Naive B cell (primary cell): ENCODE measurements at regions not wholly inside any gene's neighbourhood (a gene's known extent, or its start where the extent isn't known, plus 50 kb on each side); places are given as distances from the start of the nearest gene placed in this dataset.

Source experiments
- ATAC-seq, 2 donors: fragments of 150-1000 bp; cut with Tn5 transposase; 2 replicates each; pipeline ENCODE4 v1.10.0; 2021; ENCODE audit warnings: low read depth in 2 of 2, mild to moderate bottlenecking in 2 of 2, moderate library complexity in 2 of 2
- DNase-seq: peaks from one replicate; pipeline ENCODE4 v3.0.0; 2022
- H3K27ac Mint-ChIP-seq, 6 donors: one replicate each; pipeline ENCODE4 v1.8.0; 2020 to 2022; ENCODE audit warnings: mild to moderate bottlenecking in 6 of 6, mixed read lengths in 6 of 6, moderate library complexity in 5 of 6, inconsistent platforms in 2 of 6
- H3K27me3 Mint-ChIP-seq, 3 donors: one replicate each; pipeline ENCODE4 v1.8.0; 2021 to 2022; ENCODE audit warnings: mixed read lengths in 3 of 3, mild to moderate bottlenecking in 1 of 3
- H3K36me3 Mint-ChIP-seq, 2 donors: one replicate each; pipeline ENCODE4 v1.8.0; 2020 to 2022; ENCODE audit warnings: mixed read lengths in 2 of 2, inconsistent platforms in 1 of 2, mild to moderate bottlenecking in 1 of 2
- H3K4me1 Mint-ChIP-seq, 3 donors: one replicate each; pipeline ENCODE4 v1.8.0; 2020 to 2022; ENCODE audit warnings: mixed read lengths in 3 of 3, inconsistent platforms in 1 of 3, mild to moderate bottlenecking in 1 of 3, moderate library complexity in 1 of 3
- H3K4me3 Mint-ChIP-seq, 8 donors: one replicate each; pipeline ENCODE4 v1.8.0; 2020 to 2022; ENCODE audit warnings: mild to moderate bottlenecking in 8 of 8, mixed read lengths in 8 of 8, moderate library complexity in 8 of 8, inconsistent platforms in 2 of 8
- H3K9me3 Mint-ChIP-seq, 7 donors: one replicate each; pipeline ENCODE4 v1.8.0; 2020 to 2022; ENCODE audit warnings: mixed read lengths in 7 of 7, mild to moderate bottlenecking in 5 of 7, inconsistent platforms in 2 of 7, moderate library complexity in 1 of 7

- no peaks in the 10 kb centered on the region for H3K36me3 Mint-ChIP-seq
- H3K4me1 Mint-ChIP-seq = no peaks in the 10 kb centered on the region
- H3K27ac Mint-ChIP-seq = no peak overlapping the region
Observed at GRCh38 chr20:61056627-61057442, 195.2 kb upstream of the CDH4 start.

GRCh38 chr20:61057443-61058121, 194.5 kb upstream of the CDH4 start:
- no peaks in the 10 kb centered on the region for H3K36me3 Mint-ChIP-seq
- no peaks in the 10 kb centered on the region for H3K4me1 Mint-ChIP-seq
- H3K4me3 Mint-ChIP-seq = no peak overlapping the region

More at GRCh38 chr20:61056627-61057442, 195.2 kb upstream of the CDH4 start:
- DNase-seq (no peak), ATAC-seq (no peak)
- H3K9me3 Mint-ChIP-seq = peaks cover 0 to 8% (median 2%) of the 10 kb centered on the region in 7 donors
- no peaks in the 10 kb centered on the region for H3K27me3 Mint-ChIP-seq
- H3K4me3 Mint-ChIP-seq = no peak overlapping the region

GRCh38 chr20:61061981-61062380, 190.1 kb upstream of the CDH4 start:
- ATAC-seq (no peak), DNase-seq (no peak)
- Mint-ChIP-seq H3K36me3 (no peaks in the 10 kb centered on the region), H3K9me3 (peaks cover 0 to 12% (median 10%) of the 10 kb centered on the region in 7 donors), H3K4me1 (no peaks in the 10 kb centered on the region), H3K27ac (no peak overlapping the region), H3K27me3 (no peaks in the 10 kb centered on the region), H3K4me3 (no peak overlapping the region)

More at GRCh38 chr20:61057443-61058121, 194.5 kb upstream of the CDH4 start:
- Mint-ChIP-seq H3K27me3 (no peaks in the 10 kb centered on the region), H3K9me3 (peaks cover 0 to 11% (median 5%) of the 10 kb centered on the region in 7 donors), H3K27ac (no peak overlapping the region)
- ATAC-seq (no peak), DNase-seq (no peak)

GRCh38 chr20:61065853-61066252, 186.2 kb upstream of the CDH4 start:
- Mint-ChIP-seq H3K4me3 (no peak overlapping the region), H3K4me1 (no peaks in the 10 kb centered on the region), H3K27me3 (no peaks in the 10 kb centered on the region), H3K27ac (no peak overlapping the region), H3K36me3 (no peaks in the 10 kb centered on the region), H3K9me3 (peaks cover 0 to 18% (median 6%) of the 10 kb centered on the region in 7 donors)
- ATAC-seq (no peak), DNase-seq (no peak)

GRCh38 chr20:61066526-61066925, 185.5 kb upstream of the CDH4 start:
- ATAC-seq (no peak), DNase-seq (no peak)
- Mint-ChIP-seq H3K36me3 (no peaks in the 10 kb centered on the region), H3K4me3 (peak overlapping the region in 1 of 8 donors; percentile 22), H3K27ac (no peak overlapping the region), H3K4me1 (no peaks in the 10 kb centered on the region), H3K9me3 (peaks cover 0 to 18% (median 6%) of the 10 kb centered on the region in 7 donors), H3K27me3 (no peaks in the 10 kb centered on the region)

- no peak for ATAC-seq
- Mint-ChIP-seq H3K36me3 (no peaks in the 10 kb centered on the region), H3K9me3 (peaks cover 0 to 17% (median 6%) of the 10 kb centered on the region in 7 donors), H3K27ac (no peak overlapping the region), H3K4me3 (no peak overlapping the region), H3K27me3 (no peaks in the 10 kb centered on the region), H3K4me1 (no peaks in the 10 kb centered on the region)
- no peak for DNase-seq
Observed at GRCh38 chr20:61067221-61067620, 184.8 kb upstream of the CDH4 start.

- no peak for ATAC-seq
- H3K4me3 Mint-ChIP-seq = no peak overlapping the region
Observed at GRCh38 chr20:61072398-61072797, 179.7 kb upstream of the CDH4 start.

GRCh38 chr20:61073376-61073775, 178.7 kb upstream of the CDH4 start:
- no peak overlapping the region for H3K4me3 Mint-ChIP-seq
- no peak overlapping the region for H3K27ac Mint-ChIP-seq
- H3K4me1 Mint-ChIP-seq = no peaks in the 10 kb centered on the region
- ATAC-seq = no peak
- no peaks in the 10 kb centered on the region for H3K27me3 Mint-ChIP-seq
- no peaks in the 10 kb centered on the region for H3K36me3 Mint-ChIP-seq
- peaks cover 3 to 19% (median 7%) of the 10 kb centered on the region in 7 donors for H3K9me3 Mint-ChIP-seq
- no peak for DNase-seq

More at GRCh38 chr20:61072398-61072797, 179.7 kb upstream of the CDH4 start:
- DNase-seq = no peak
- Mint-ChIP-seq H3K9me3 (peaks cover 2 to 19% (median 6%) of the 10 kb centered on the region in 7 donors), H3K36me3 (no peaks in the 10 kb centered on the region), H3K27ac (no peak overlapping the region), H3K4me1 (no peaks in the 10 kb centered on the region), H3K27me3 (no peaks in the 10 kb centered on the region)

- DNase-seq (no peak), ATAC-seq (no peak)
- Mint-ChIP-seq H3K4me1 (no peaks in the 10 kb centered on the region), H3K4me3 (no peak overlapping the region), H3K27ac (no peak overlapping the region), H3K27me3 (no peaks in the 10 kb centered on the region), H3K36me3 (no peaks in the 10 kb centered on the region), H3K9me3 (peaks cover 3 to 43% (median 12%) of the 10 kb centered on the region in 7 donors)
Observed at GRCh38 chr20:61082720-61083119, 169.3 kb upstream of the CDH4 start.

GRCh38 chr20:61083431-61083830, 168.6 kb upstream of the CDH4 start:
- no peaks in the 10 kb centered on the region for H3K27me3 Mint-ChIP-seq
- H3K27ac Mint-ChIP-seq = no peak overlapping the region
- H3K36me3 Mint-ChIP-seq = no peaks in the 10 kb centered on the region
- no peak overlapping the region for H3K4me3 Mint-ChIP-seq
- no peaks in the 10 kb centered on the region for H3K4me1 Mint-ChIP-seq
- ATAC-seq = no peak
- no peak for DNase-seq
- peaks cover 4 to 43% (median 12%) of the 10 kb centered on the region in 7 donors for H3K9me3 Mint-ChIP-seq

GRCh38 chr20:61086031-61086430, 166.0 kb upstream of the CDH4 start:
- DNase-seq (no peak), ATAC-seq (no peak)
- H3K27me3 Mint-ChIP-seq = peaks cover 0 to 5% (median 0%) of the 10 kb centered on the region in 3 donors
- no peak overlapping the region for H3K27ac Mint-ChIP-seq
- peaks cover 5 to 36% (median 12%) of the 10 kb centered on the region in 7 donors for H3K9me3 Mint-ChIP-seq
- no peak overlapping the region for H3K4me3 Mint-ChIP-seq
- H3K4me1 Mint-ChIP-seq = no peaks in the 10 kb centered on the region
- no peaks in the 10 kb centered on the region for H3K36me3 Mint-ChIP-seq

GRCh38 chr20:61090541-61090940, 161.5 kb upstream of the CDH4 start:
- DNase-seq (no peak), ATAC-seq (no peak)
- no peaks in the 10 kb centered on the region for H3K4me1 Mint-ChIP-seq
- peaks cover 12 to 50% (median 26%) of the 10 kb centered on the region in 7 donors for H3K9me3 Mint-ChIP-seq
- peak overlapping the region in 1 of 8 donors; percentile 41 for H3K4me3 Mint-ChIP-seq
- no peak overlapping the region for H3K27ac Mint-ChIP-seq
- peaks cover 0 to 21% of the 10 kb centered on the region in 2 donors for H3K36me3 Mint-ChIP-seq
- peaks cover 0 to 5% (median 0%) of the 10 kb centered on the region in 3 donors for H3K27me3 Mint-ChIP-seq

GRCh38 chr20:61092251-61092650, 159.8 kb upstream of the CDH4 start:
- Mint-ChIP-seq H3K4me1 (no peaks in the 10 kb centered on the region), H3K36me3 (peaks cover 0 to 21% of the 10 kb centered on the region in 2 donors), H3K9me3 (peaks cover 24 to 50% (median 28%) of the 10 kb centered on the region in 7 donors)

GRCh38 chr20:61094581-61094980, 157.5 kb upstream of the CDH4 start:
- DNase-seq (no peak), ATAC-seq (no peak)
- H3K4me3 Mint-ChIP-seq = no peak overlapping the region
- no peak overlapping the region for H3K27ac Mint-ChIP-seq
- H3K27me3 Mint-ChIP-seq = peaks cover 0 to 5% (median 0%) of the 10 kb centered on the region in 3 donors
- H3K9me3 Mint-ChIP-seq = peaks cover 22 to 43% (median 29%) of the 10 kb centered on the region in 7 donors
- H3K4me1 Mint-ChIP-seq = no peaks in the 10 kb centered on the region
- peaks cover 0 to 21% of the 10 kb centered on the region in 2 donors for H3K36me3 Mint-ChIP-seq

More at GRCh38 chr20:61092251-61092650, 159.8 kb upstream of the CDH4 start:
- ATAC-seq = no peak
- Mint-ChIP-seq H3K4me3 (no peak overlapping the region), H3K27ac (no peak overlapping the region), H3K27me3 (peaks cover 0 to 5% (median 0%) of the 10 kb centered on the region in 3 donors)
- DNase-seq = no peak
